H9 (cell line): ENCODE measurements at regions not wholly inside any gene's neighbourhood (a gene's known extent, or its start where the extent isn't known, plus 50 kb on each side); places are given as distances from the start of the nearest gene placed in this dataset.

ENCODE experiments used
- DNase-seq: peaks from one replicate; pipeline ENCODE4 v3.0.0-alpha.2; 2017
- H2AFZ ChIP-seq: one replicate; pipeline ENCODE4 v1.6.1; 2013; ENCODE audit warnings: mild to moderate bottlenecking, low read length, control low read depth, moderate library complexity
- H2AK5ac ChIP-seq: 2 replicates; pipeline ENCODE4 v1.6.1; 2013; ENCODE audit warnings: low read length, control low read depth, mixed read lengths; ENCODE audit not compliant: insufficient read length
- H2BK120ac ChIP-seq: one replicate; pipeline ENCODE4 v1.6.1; 2013; ENCODE audit warnings: low read depth, mild to moderate bottlenecking, low read length, control low read depth, inconsistent platforms; ENCODE audit not compliant: poor library complexity, severe bottlenecking
- H2BK12ac ChIP-seq: 2 replicates; pipeline ENCODE4 v1.6.1; 2013; ENCODE audit warnings: low read length, control low read depth, mixed read lengths, low read depth; ENCODE audit not compliant: insufficient read length
- H2BK15ac ChIP-seq: 2 replicates; pipeline ENCODE4 v1.6.1; 2013; ENCODE audit warnings: low read depth, low read length, control low read depth
- H2BK20ac ChIP-seq: one replicate; pipeline ENCODE4 v1.6.1; 2013; ENCODE audit warnings: low read depth, mild to moderate bottlenecking, low read length, control low read depth, inconsistent platforms; ENCODE audit not compliant: poor library complexity, severe bottlenecking
- H2BK5ac ChIP-seq: 2 replicates; pipeline ENCODE4 v1.6.1; 2013; ENCODE audit warnings: low read length, control low read depth, mixed read lengths; ENCODE audit not compliant: insufficient read length
- H3K14ac ChIP-seq: 2 replicates; pipeline ENCODE4 v1.6.1; 2013; ENCODE audit warnings: low read length, control low read depth; ENCODE audit not compliant: insufficient read depth
- H3K18ac ChIP-seq: 2 replicates; pipeline ENCODE4 v1.6.1; 2013; ENCODE audit warnings: low read depth, mild to moderate bottlenecking, mixed read lengths, low read length, control low read depth; ENCODE audit not compliant: insufficient read length
- H3K23ac ChIP-seq: 2 replicates; pipeline ENCODE4 v1.6.1; 2013; ENCODE audit warnings: low read length, control low read depth, mixed read lengths, low read depth; ENCODE audit not compliant: insufficient read length
- H3K23me2 ChIP-seq: 2 replicates; pipeline ENCODE4 v1.6.1; 2013; ENCODE audit warnings: low read depth, mild to moderate bottlenecking, mixed read lengths, low read length, control low read depth; ENCODE audit not compliant: insufficient read length, poor library complexity, severe bottlenecking
- H3K27ac ChIP-seq: 2 replicates; pipeline ENCODE4 v1.5.1; 2013; ENCODE audit warnings: low read length, control low read depth, mixed read lengths, low read depth; ENCODE audit not compliant: insufficient read length
- H3K27me3 ChIP-seq: 2 replicates; pipeline ENCODE4 v1.6.1; 2013; ENCODE audit warnings: low read length, control low read depth, inconsistent platforms; ENCODE audit not compliant: insufficient read depth
- H3K4ac ChIP-seq: 2 replicates; pipeline ENCODE4 v1.6.1; 2013; ENCODE audit warnings: low read depth, mild to moderate bottlenecking, control low read depth, inconsistent platforms, low read length, moderate library complexity
- H3K4me1 ChIP-seq: 2 replicates; pipeline ENCODE4 v1.6.1; 2013; ENCODE audit warnings: low read length, control low read depth, inconsistent platforms; ENCODE audit not compliant: insufficient read depth
- H3K4me2 ChIP-seq: 2 replicates; pipeline ENCODE4 v1.6.1; 2013; ENCODE audit warnings: low read length, control low read depth, mixed read lengths; ENCODE audit not compliant: insufficient read length, insufficient read depth
- H3K56ac ChIP-seq: 2 replicates; pipeline ENCODE4 v1.6.1; 2013; ENCODE audit warnings: low read depth, mild to moderate bottlenecking, mixed read lengths, low read length, control low read depth; ENCODE audit not compliant: insufficient read length
- H3K79me1 ChIP-seq: 2 replicates; pipeline ENCODE4 v1.6.1; 2013; ENCODE audit warnings: low read depth, mild to moderate bottlenecking, moderate library complexity, low read length, control low read depth, inconsistent platforms; ENCODE audit not compliant: insufficient read depth, poor library complexity, severe bottlenecking
- H3K79me2 ChIP-seq: 2 replicates; pipeline ENCODE4 v1.6.1; 2013; ENCODE audit warnings: low read length, control low read depth, inconsistent platforms; ENCODE audit not compliant: insufficient read depth
- H3K9ac ChIP-seq: 2 replicates; pipeline ENCODE4 v1.6.1; 2013; ENCODE audit warnings: low read length, control low read depth, mixed read lengths; ENCODE audit not compliant: insufficient read length; ENCODE audit errors: extremely low read depth
- H3K9me3 ChIP-seq: one replicate; pipeline ENCODE4 v1.6.1; 2013; ENCODE audit warnings: low read depth, low read length, inconsistent platforms; ENCODE audit not compliant: control insufficient read depth
- H3T11ph ChIP-seq: one replicate; pipeline ENCODE4 v1.6.1; 2013; ENCODE audit warnings: mild to moderate bottlenecking, low read length, control low read depth, inconsistent platforms
- H4K20me1 ChIP-seq: one replicate; pipeline ENCODE4 v1.6.1; 2013; ENCODE audit not compliant: control insufficient read depth, insufficient read length, insufficient read depth
- H4K5ac ChIP-seq: 2 replicates; pipeline ENCODE4 v1.6.1; 2013; ENCODE audit warnings: low read depth, mild to moderate bottlenecking, mixed read lengths, low read length, control low read depth; ENCODE audit not compliant: insufficient read length
- H4K8ac ChIP-seq: replicated peaks from 2 replicates; pipeline ENCODE4 v1.6.1; 2013; ENCODE audit warnings: low read length, control low read depth, mixed read lengths, low read depth; ENCODE audit not compliant: insufficient read length
- H4K91ac ChIP-seq: 2 replicates; pipeline ENCODE4 v1.6.1; 2013; ENCODE audit warnings: low read depth, mild to moderate bottlenecking, moderate library complexity, mixed read lengths, low read length, control low read depth; ENCODE audit not compliant: insufficient read length
- H3K27ac Mint-ChIP-seq, 3 experiments: 2 replicates in 2 of 3; 3 replicates in 1 of 3; pipeline ENCODE4 v1.8.0; 2020 to 2021; ENCODE audit warnings: mixed read lengths in 3 of 3, mild to moderate bottlenecking in 1 of 3, moderate library complexity in 1 of 3
- H3K27me3 Mint-ChIP-seq: 2 replicates; pipeline ENCODE4 v1.8.0; 2021; ENCODE audit warnings: low read depth, mild to moderate bottlenecking, moderate library complexity, mixed read lengths
- H3K36me3 Mint-ChIP-seq, 3 experiments: 2 replicates in 2 of 3; 3 replicates in 1 of 3; pipeline ENCODE4 v1.8.0; 2020 to 2021; ENCODE audit warnings: low read depth in 3 of 3, mixed read lengths in 3 of 3; ENCODE audit not compliant: insufficient read depth in 1 of 3
- H3K4me1 Mint-ChIP-seq, 2 experiments: 2 replicates each; pipeline ENCODE4 v1.8.0; 2020; ENCODE audit warnings: mixed read lengths in 2 of 2
- H3K4me3 Mint-ChIP-seq, 2 experiments: 2 replicates in 1 of 2; 3 replicates in 1 of 2; pipeline ENCODE4 v1.8.0; 2020 to 2021; ENCODE audit warnings: mild to moderate bottlenecking in 2 of 2, mixed read lengths in 2 of 2, moderate library complexity in 1 of 2
- H3K9me3 Mint-ChIP-seq, 2 experiments: 2 replicates in 1 of 2; 3 replicates in 1 of 2; pipeline ENCODE4 v1.8.0; 2020; ENCODE audit warnings: mild to moderate bottlenecking in 2 of 2, mixed read lengths in 2 of 2, moderate library complexity in 1 of 2
- WGBS: extraction: QIAGEN DNeasy Blood & Tissue Kit; methylation state at CpG from one replicate; pipeline ENCODE4 v1.1.7; 2013; ENCODE audit warnings: missing lambda C conversion rate, low lambda C conversion rate, mixed read lengths; ENCODE audit not compliant: insufficient read length; ENCODE audit errors: extremely low coverage; 5-methylcytosine and 5-hydroxymethylcytosine counted together
- TF ChIP-seq, protein P1 (sequence below): fragments of 200-600 bp; sonication (generic); conservative IDR thresholded peaks from 3 replicates; pipeline ENCODE4 v1.8.0; 2021; ENCODE audit warnings: antibody characterized with exemption, mild to moderate bottlenecking

DNA sequence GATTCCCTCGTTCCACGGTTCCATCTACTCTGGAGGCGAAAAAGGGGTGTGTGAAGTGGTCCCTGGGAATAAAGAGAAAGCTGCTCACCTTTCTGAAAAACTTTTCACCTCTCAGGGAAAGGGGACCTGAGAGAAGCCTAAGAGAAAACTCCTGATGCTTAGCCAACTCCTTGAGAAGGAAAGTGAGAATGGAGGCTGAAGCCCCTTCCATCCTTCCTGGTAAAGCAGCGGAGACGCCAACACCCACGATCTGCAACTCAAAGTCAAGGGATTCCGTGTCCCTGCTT is 110.0 kb downstream of the ARF6 start:
- H3K79me1 ChIP-seq = no peaks in the 10 kb centered on the region
- H3K27ac Mint-ChIP-seq = no peak overlapping the region
- WGBS = no CpG with 5 or more reads among the region's 7 CpGs
- no peak overlapping the region for H4K8ac ChIP-seq
- no peaks in the 10 kb centered on the region for H4K20me1 ChIP-seq
- no peak for DNase-seq
- TF ChIP-seq, protein P1, sequence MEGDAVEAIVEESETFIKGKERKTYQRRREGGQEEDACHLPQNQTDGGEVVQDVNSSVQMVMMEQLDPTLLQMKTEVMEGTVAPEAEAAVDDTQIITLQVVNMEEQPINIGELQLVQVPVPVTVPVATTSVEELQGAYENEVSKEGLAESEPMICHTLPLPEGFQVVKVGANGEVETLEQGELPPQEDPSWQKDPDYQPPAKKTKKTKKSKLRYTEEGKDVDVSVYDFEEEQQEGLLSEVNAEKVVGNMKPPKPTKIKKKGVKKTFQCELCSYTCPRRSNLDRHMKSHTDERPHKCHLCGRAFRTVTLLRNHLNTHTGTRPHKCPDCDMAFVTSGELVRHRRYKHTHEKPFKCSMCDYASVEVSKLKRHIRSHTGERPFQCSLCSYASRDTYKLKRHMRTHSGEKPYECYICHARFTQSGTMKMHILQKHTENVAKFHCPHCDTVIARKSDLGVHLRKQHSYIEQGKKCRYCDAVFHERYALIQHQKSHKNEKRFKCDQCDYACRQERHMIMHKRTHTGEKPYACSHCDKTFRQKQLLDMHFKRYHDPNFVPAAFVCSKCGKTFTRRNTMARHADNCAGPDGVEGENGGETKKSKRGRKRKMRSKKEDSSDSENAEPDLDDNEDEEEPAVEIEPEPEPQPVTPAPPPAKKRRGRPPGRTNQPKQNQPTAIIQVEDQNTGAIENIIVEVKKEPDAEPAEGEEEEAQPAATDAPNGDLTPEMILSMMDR = no peak
- no peak overlapping the region for H3K23ac ChIP-seq
- H3K18ac ChIP-seq = peak overlapping the region; percentile 8
- no peak overlapping the region for H3K56ac ChIP-seq
- H3K4me1 Mint-ChIP-seq = peaks cover 40 to 49% of the 10 kb centered on the region in 2 experiments
- no peak overlapping the region for H4K91ac ChIP-seq
- H3K23me2 ChIP-seq = peaks cover 8% of the 10 kb centered on the region
- H4K5ac ChIP-seq = no peak overlapping the region
- H3K27ac ChIP-seq = no peak overlapping the region
- no peak overlapping the region for H2BK12ac ChIP-seq
- no peak overlapping the region for H2BK5ac ChIP-seq
- H2AK5ac ChIP-seq = no peak overlapping the region
- H3K4ac ChIP-seq = no peak overlapping the region
- peak overlapping the region; percentile 67 to 81 for H3K4me3 Mint-ChIP-seq
- no peak overlapping the region for H3K14ac ChIP-seq
- H3K9ac ChIP-seq = no peak overlapping the region
- H3K4me1 ChIP-seq = peaks cover 7% of the 10 kb centered on the region; the same call in 1 of the 2 replicates
- no peaks in the 10 kb centered on the region; a peak in 1 of 7 replicates for H3K36me3 Mint-ChIP-seq
- no peak overlapping the region for H2BK15ac ChIP-seq
- peaks cover 53% of the 10 kb centered on the region for H3K27me3 Mint-ChIP-seq
- H2BK120ac ChIP-seq = no peak overlapping the region
- H3K9me3 Mint-ChIP-seq = no peaks in the 10 kb centered on the region
- no peaks in the 10 kb centered on the region for H3K79me2 ChIP-seq
- H2BK20ac ChIP-seq = no peak overlapping the region
- H3T11ph ChIP-seq = no peak overlapping the region
- no peaks in the 10 kb centered on the region for H3K9me3 ChIP-seq
- no peaks in the 10 kb centered on the region; the same call in 1 of the 2 replicates for H3K27me3 ChIP-seq
- no peak overlapping the region for H2AFZ ChIP-seq
- peak overlapping the region; percentile 53 for H3K4me2 ChIP-seq
